ENCODE measurements at regions not wholly inside any gene's neighbourhood (a gene's known extent, or its start where the extent isn't known, plus 50 kb on each side); places are given as distances from the start of the nearest gene placed in this dataset.

- no peak for ATAC-seq
- intact Hi-C loops (cut with micrococcal nuclease): no loop called here
- DNase-seq: no peak
Measured at GRCh38 chr10:128723631-128724205, 597.5 kb upstream of the MKI67 start.

GRCh38 chr10:128725531-128725930, 599.3 kb upstream of the MKI67 start:
- ATAC-seq: no peak
- DNase-seq: no peak
- intact Hi-C loops (cut with micrococcal nuclease): no loop called here

GRCh38 chr10:128727114-128727513, 600.9 kb upstream of the MKI67 start:
- no peak for DNase-seq
- no peak for ATAC-seq
- intact Hi-C loops (cut with micrococcal nuclease): no loop called here

- DNase-seq (no peak), ATAC-seq (no peak)
- intact Hi-C loops (cut with micrococcal nuclease): no loop called here
Measured at GRCh38 chr10:128729910-128730420, 603.7 kb upstream of the MKI67 start.

- intact Hi-C loops (cut with micrococcal nuclease): no loop called here
- ATAC-seq (no peak), DNase-seq (no peak)
Measured at GRCh38 chr10:128730922-128731321, 604.7 kb upstream of the MKI67 start.

- intact Hi-C loops (cut with micrococcal nuclease): no loop called here
- no peak for DNase-seq
- ATAC-seq: no peak
Measured at GRCh38 chr10:128734161-128734560, 607.9 kb upstream of the MKI67 start.

GRCh38 chr10:128734734-128735133, 608.5 kb upstream of the MKI67 start:
- intact Hi-C loops (cut with micrococcal nuclease): no loop called here
- no peak for ATAC-seq
- no peak for DNase-seq

- intact Hi-C loops (cut with micrococcal nuclease): no loop called here
- ATAC-seq (no peak), DNase-seq (no peak)
Measured at GRCh38 chr10:128735996-128736395, 609.8 kb upstream of the MKI67 start.

GRCh38 chr10:128738386-128738915, 612.2 kb upstream of the MKI67 start:
- DNase-seq (no peak), ATAC-seq (no peak)
- intact Hi-C loops (cut with micrococcal nuclease): no loop called here

GRCh38 chr10:128739930-128740329, 613.7 kb upstream of the MKI67 start:
- intact Hi-C loops (cut with micrococcal nuclease): no loop called here
- ATAC-seq: no peak

GRCh38 chr10:128741180-128741579, 615.0 kb upstream of the MKI67 start:
- intact Hi-C loops (cut with micrococcal nuclease): no loop called here
- DNase-seq: no peak
- ATAC-seq: no peak

More at GRCh38 chr10:128739930-128740329, 613.7 kb upstream of the MKI67 start:
- no peak for DNase-seq

GRCh38 chr10:128741680-128742079, 615.5 kb upstream of the MKI67 start:
- intact Hi-C loops (cut with micrococcal nuclease): no loop called here
- DNase-seq (no peak), ATAC-seq (no peak)

- intact Hi-C loops (cut with micrococcal nuclease): no loop called here
- ATAC-seq (no peak), DNase-seq (no peak)
Measured at GRCh38 chr10:128744092-128744491, 617.9 kb upstream of the MKI67 start.

GRCh38 chr10:128744811-128745305, 618.6 kb upstream of the MKI67 start:
- no peak for ATAC-seq
- DNase-seq: no peak
- intact Hi-C loops (cut with micrococcal nuclease): no loop called here

- intact Hi-C loops (cut with micrococcal nuclease): no loop called here
- ATAC-seq (no peak), DNase-seq (no peak)
Measured at GRCh38 chr10:128747582-128748346, 621.5 kb upstream of the MKI67 start.

- ATAC-seq: no peak
- DNase-seq: no peak
- intact Hi-C loops (cut with micrococcal nuclease): no loop called here
Measured at GRCh38 chr10:128751284-128751683, 625.1 kb upstream of the MKI67 start.

GRCh38 chr10:128751851-128752250, 625.6 kb upstream of the MKI67 start:
- DNase-seq: no peak
- intact Hi-C loops (cut with micrococcal nuclease): no loop called here
- ATAC-seq: no peak

- intact Hi-C loops (cut with micrococcal nuclease): no loop called here
- ATAC-seq (no peak), DNase-seq (no peak)
Measured at GRCh38 chr10:128759174-128759573, 633.0 kb upstream of the MKI67 start.

- ATAC-seq: no peak
- intact Hi-C loops (cut with micrococcal nuclease): no loop called here
Measured at GRCh38 chr10:128763588-128763987, 637.4 kb upstream of the MKI67 start.

GRCh38 chr10:128764190-128764589, 638.0 kb upstream of the MKI67 start:
- DNase-seq: no peak
- intact Hi-C loops (cut with micrococcal nuclease): no loop called here
- no peak for ATAC-seq

More at GRCh38 chr10:128763588-128763987, 637.4 kb upstream of the MKI67 start:
- no peak for DNase-seq
